Neutrophil (primary cell): ENCODE measurements at regions not wholly inside any gene's neighbourhood (a gene's known extent, or its start where the extent isn't known, plus 50 kb on each side); places are given as distances from the start of the nearest gene placed in this dataset.

Experiments
- H3K27ac ChIP-seq: fragments of 200-600 bp; sonication (generic); 2 replicates; pipeline ENCODE4 v1.5.1; 2016; ENCODE audit warnings: mild to moderate bottlenecking, moderate library complexity
- H3K27me3 ChIP-seq: fragments of 200-600 bp; sonication (generic); 2 replicates; pipeline ENCODE4 v1.6.0; 2016; ENCODE audit warnings: mild to moderate bottlenecking
- H3K36me3 ChIP-seq: fragments of 200-600 bp; sonication (generic); 2 replicates; pipeline ENCODE4 v1.5.1; 2017
- H3K4me1 ChIP-seq, 2 experiments: fragments of 200-600 bp in 1 of 2; sonication (generic) in 1 of 2; 1 replicate in 1 of 2; 2 replicates in 1 of 2; pipeline versions ENCODE4 v1.5.1 to v1.6.1; 2013 to 2016; ENCODE audit warnings: low read depth in 1 of 2, low read length in 1 of 2, mild to moderate bottlenecking in 1 of 2, moderate library complexity in 1 of 2; ENCODE audit not compliant: control insufficient read depth in 1 of 2, insufficient read depth in 1 of 2
- H3K4me3 ChIP-seq, 2 experiments: fragments of 200-600 bp in 1 of 2; sonication (generic) in 1 of 2; 1 replicate in 1 of 2; 2 replicates in 1 of 2; pipeline ENCODE4 v1.5.1; 2013 to 2016; ENCODE audit warnings: low read depth in 1 of 2, low read length in 1 of 2, mild to moderate bottlenecking in 1 of 2, moderate library complexity in 1 of 2
- H3K9me3 ChIP-seq: fragments of 200-600 bp; sonication (generic); 2 replicates; pipeline ENCODE4 v1.5.1; 2016
- CTCF ChIP-seq: fragments of 200-600 bp; sonication (generic); IDR thresholded peaks from 2 replicates; pipeline ENCODE4 v1.5.1; 2016; ENCODE audit warnings: antibody characterized with exemption

- H3K27me3 ChIP-seq, result no peaks in the 10 kb centered on the region
- no peaks in the 10 kb centered on the region for H3K9me3 ChIP-seq
- no peak overlapping the region for H3K27ac ChIP-seq
- H3K4me3 ChIP-seq, result no peak overlapping the region
- TF ChIP-seq CTCF, result no peak
- H3K4me1 ChIP-seq, result no peaks in the 10 kb centered on the region
- no peaks in the 10 kb centered on the region for H3K36me3 ChIP-seq
Observed at GRCh38 chr10:56604624-56605023, 243.6 kb upstream of the ZWINT start.

- Histone ChIP-seq H3K27me3 (no peaks in the 10 kb centered on the region), H3K4me3 (no peak overlapping the region), H3K27ac (no peak overlapping the region), H3K9me3 (no peaks in the 10 kb centered on the region), H3K36me3 (no peaks in the 10 kb centered on the region), H3K4me1 (no peaks in the 10 kb centered on the region)
- TF ChIP-seq CTCF, result no peak
Observed at GRCh38 chr10:56599201-56599600, 238.1 kb upstream of the ZWINT start.

- Histone ChIP-seq H3K36me3 (no peaks in the 10 kb centered on the region), H3K4me3 (no peak overlapping the region), H3K27me3 (no peaks in the 10 kb centered on the region), H3K4me1 (no peaks in the 10 kb centered on the region), H3K9me3 (no peaks in the 10 kb centered on the region), H3K27ac (no peak overlapping the region)
- no peak for TF ChIP-seq CTCF
Observed at GRCh38 chr10:56596257-56596656, 235.2 kb upstream of the ZWINT start.

- Histone ChIP-seq H3K4me1 (no peaks in the 10 kb centered on the region), H3K36me3 (no peaks in the 10 kb centered on the region), H3K27me3 (no peaks in the 10 kb centered on the region), H3K9me3 (no peaks in the 10 kb centered on the region), H3K4me3 (no peak overlapping the region), H3K27ac (no peak overlapping the region)
- TF ChIP-seq CTCF, result no peak
Observed at GRCh38 chr10:56593120-56593519, 232.1 kb upstream of the ZWINT start.

GRCh38 chr10:56586461-56586891 lies 225.4 kb upstream of the ZWINT start:
- H3K27ac ChIP-seq, result no peak overlapping the region
- TF ChIP-seq CTCF, result no peak
- H3K9me3 ChIP-seq, result no peaks in the 10 kb centered on the region
- H3K27me3 ChIP-seq, result no peaks in the 10 kb centered on the region
- no peaks in the 10 kb centered on the region for H3K36me3 ChIP-seq
- H3K4me1 ChIP-seq, result no peaks in the 10 kb centered on the region
- H3K4me3 ChIP-seq, result no peak overlapping the region
